ENCODE measurements at regions not wholly inside any gene's neighbourhood (a gene's known extent, or its start where the extent isn't known, plus 50 kb on each side); places are given as distances from the start of the nearest gene placed in this dataset.

GRCh38 chr17:34146440-34147043, 108.5 kb upstream of the CCL2 start:
- DNase-seq (ENCODE audit: low read depth in 4 of 4, low spot score in 3 of 4): no peak

DNA sequence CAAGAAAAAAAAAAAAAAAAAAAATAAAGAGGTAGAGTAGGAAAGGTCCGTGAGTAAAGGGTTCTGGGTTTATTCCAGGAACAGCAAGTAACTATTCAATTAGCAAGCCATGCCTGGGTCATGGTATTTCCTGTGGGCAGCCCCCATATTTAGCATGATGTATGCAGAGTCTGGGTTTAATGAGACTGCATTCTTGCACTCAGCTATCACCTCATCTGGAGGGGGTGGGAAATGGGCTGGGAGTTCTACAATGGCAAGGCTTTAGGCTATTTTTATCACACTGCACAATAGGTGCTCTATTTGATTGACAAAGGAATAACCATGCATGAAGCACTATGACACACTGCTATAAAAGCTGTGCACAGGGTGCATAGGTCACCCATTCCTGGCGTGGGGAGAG, 104.0 kb upstream of the CCL2 start:
- DNase-seq (ENCODE audit: low read depth in 4 of 4, low spot score in 3 of 4): no peak

DNA sequence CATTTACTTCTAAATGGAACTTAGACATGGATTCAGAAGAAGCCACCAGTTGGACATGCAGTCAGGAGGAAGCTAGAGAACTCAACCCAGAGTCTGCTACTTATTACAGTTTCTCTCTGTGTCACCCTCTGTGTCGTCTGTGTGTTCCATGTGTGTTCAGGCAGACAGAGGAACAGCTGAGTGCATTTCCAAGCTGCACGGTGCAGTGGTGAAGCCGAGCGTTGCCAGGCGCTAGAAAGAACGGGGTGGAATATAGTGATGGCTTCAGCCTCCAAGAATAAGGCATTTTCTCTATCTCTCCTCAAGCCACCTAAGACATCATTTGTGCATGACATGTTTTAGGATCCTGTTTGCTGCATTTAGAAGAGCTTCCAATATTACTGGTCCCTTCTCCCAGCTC, 101.1 kb upstream of the CCL2 start:
- no peak for DNase-seq (ENCODE audit: low read depth in 4 of 4, low spot score in 3 of 4)

GRCh38 chr17:34154961-34155730, 99.9 kb upstream of the CCL2 start:
- DNase-seq (ENCODE audit: low read depth in 4 of 4, low spot score in 3 of 4): no peak

GRCh38 chr17:34155947-34156346, 99.1 kb upstream of the CCL2 start:
- no peak for DNase-seq (ENCODE audit: low read depth in 4 of 4, low spot score in 3 of 4)

DNA sequence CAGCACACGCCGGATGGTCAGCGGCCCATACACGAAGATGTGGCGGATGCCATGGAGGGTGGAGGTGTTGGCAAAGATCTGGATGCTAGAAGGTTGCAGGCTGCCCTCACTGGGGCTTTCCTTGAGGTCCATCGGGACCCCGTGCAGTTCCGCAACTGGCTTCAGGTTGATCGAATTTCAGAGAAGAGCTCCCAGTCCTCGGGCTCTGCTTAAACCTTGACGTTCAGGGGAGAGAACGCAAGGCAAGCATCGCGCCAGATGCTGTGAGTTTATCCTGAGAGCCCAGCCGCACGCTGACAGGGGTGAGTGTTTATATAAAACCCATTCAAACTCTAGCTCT, 98.7 kb upstream of the CCL2 start:
- DNase-seq (ENCODE audit: low read depth in 4 of 4, low spot score in 3 of 4): no peak

GRCh38 chr17:34156741-34157589, 98.1 kb upstream of the CCL2 start:
- no peak for DNase-seq (ENCODE audit: low read depth in 4 of 4, low spot score in 3 of 4)

DNA sequence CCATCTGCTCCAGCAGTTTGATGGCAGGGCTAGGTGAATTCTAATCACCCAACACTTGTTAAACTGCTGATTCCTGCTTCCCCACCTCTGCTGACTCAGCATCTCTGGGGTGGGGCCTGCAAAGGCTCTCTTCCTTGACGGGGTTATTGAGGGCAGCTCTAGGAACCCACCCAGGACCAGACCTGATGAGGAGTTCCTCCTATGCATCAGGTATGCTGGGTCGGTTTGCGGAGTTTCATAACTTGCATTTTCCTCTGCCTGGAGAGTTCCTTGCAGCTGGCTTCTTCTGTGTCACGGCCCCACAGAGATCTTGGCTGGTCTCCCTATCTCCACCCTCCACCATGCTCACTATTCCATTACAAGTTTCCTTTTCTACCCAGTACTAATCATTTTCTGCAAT, 93.4 kb upstream of the CCL2 start:
- no peak for DNase-seq (ENCODE audit: low read depth in 4 of 4, low spot score in 3 of 4)

- no peak for DNase-seq (ENCODE audit: low read depth in 4 of 4, low spot score in 3 of 4)
Measured at GRCh38 chr17:34163123-34163522, 92.0 kb upstream of the CCL2 start.

GRCh38 chr17:34163646-34164045, 91.4 kb upstream of the CCL2 start:
- DNase-seq (ENCODE audit: low read depth in 4 of 4, low spot score in 3 of 4): no peak

DNA sequence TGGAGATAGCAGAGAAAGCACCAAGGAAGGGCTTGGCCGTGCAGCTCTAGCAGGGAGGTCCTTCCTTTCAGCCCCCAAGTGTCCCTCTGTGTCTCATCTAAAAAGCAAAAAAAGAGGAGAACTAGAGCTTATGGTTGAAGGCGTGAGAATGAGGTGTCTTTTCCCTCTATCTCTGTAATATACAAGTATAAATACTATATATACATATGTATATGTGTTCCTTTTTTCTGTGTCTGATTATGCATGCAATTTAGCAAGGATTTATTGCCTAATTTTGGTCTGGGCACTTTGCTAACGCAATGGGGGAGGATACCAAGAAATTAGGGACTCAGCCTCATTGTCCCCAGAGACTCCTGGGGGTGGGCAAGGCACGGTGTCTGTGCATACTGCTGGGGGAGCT, 90.2 kb upstream of the CCL2 start:
- no peak for DNase-seq (ENCODE audit: low read depth in 4 of 4, low spot score in 3 of 4)

DNA sequence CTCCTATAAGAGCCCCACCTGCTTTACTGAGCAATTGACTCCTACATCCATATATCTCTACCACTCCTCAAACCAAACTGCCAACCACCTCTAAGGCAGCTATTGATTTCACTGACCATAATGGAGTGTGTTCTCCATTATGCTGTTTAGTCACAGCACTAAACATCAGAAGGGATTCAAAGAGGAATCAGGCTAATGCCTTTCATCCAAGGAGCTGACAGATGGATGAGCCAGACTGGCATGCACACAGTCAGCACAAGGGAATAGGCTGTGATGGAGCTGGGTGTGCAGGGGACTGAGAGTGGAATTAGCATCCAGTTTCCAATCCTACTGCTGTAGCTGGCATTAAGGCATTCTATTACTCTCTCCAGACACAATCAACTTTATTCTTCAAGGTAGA, 88.7 kb upstream of the CCL2 start:
- DNase-seq (ENCODE audit: low read depth in 4 of 4, low spot score in 3 of 4): no peak

GRCh38 chr17:34167354-34167753, 87.7 kb upstream of the CCL2 start:
- no peak for DNase-seq (ENCODE audit: low read depth in 4 of 4, low spot score in 3 of 4)

DNA sequence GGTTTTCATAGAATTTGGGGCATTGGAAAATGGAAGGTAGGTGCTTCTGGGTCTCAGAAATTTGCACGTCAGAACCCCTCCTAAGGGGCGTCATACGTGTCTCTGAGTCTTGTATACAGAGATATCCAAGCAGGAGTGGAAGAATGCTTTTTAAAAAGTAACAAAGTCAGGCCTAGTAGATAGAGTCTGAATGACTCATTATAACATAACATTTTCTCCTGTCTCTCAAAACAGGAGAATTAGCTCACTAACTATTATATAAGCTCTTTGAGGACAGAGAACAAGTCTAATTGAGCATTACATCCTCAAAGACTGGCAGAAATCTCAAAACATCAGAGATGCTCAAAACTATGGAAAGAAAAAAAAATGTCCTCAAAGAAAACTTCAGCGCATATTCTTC, 86.1 kb upstream of the CCL2 start:
- DNase-seq (ENCODE audit: low read depth in 4 of 4, low spot score in 3 of 4): no peak

- DNase-seq (ENCODE audit: low read depth in 4 of 4, low spot score in 3 of 4): peak in 1 of 4 donors; percentile 34
Measured at GRCh38 chr17:34169496-34169895, 85.6 kb upstream of the CCL2 start.

DNA sequence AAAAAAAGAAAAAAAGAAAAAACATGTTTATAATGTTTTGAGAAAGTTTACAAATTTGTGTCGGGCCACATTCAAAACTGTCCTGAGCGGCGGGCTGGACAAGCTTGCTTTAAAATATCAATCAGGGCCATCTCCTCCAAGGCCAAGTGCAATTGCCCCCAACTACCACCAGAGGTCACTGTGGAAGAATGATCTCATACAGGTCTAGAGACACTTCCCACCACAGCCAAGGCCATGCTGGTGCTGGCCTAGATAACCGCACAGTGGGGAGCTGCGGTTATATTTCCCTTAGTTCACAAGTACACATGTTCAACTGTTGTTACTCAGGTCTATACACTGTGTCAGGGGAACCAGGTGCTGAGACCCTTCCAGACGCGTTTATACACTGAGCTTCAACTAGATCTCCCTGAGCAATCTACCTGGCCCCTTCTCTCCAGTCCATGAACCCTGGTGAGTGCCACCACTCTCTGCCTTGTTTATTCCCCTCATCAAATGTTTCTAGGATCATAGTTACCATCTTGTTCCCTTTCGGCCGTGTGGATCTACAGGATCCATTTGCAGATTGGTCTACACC, 83.8 kb upstream of the CCL2 start:
- DNase-seq (ENCODE audit: low read depth in 4 of 4, low spot score in 3 of 4): no peak

DNA sequence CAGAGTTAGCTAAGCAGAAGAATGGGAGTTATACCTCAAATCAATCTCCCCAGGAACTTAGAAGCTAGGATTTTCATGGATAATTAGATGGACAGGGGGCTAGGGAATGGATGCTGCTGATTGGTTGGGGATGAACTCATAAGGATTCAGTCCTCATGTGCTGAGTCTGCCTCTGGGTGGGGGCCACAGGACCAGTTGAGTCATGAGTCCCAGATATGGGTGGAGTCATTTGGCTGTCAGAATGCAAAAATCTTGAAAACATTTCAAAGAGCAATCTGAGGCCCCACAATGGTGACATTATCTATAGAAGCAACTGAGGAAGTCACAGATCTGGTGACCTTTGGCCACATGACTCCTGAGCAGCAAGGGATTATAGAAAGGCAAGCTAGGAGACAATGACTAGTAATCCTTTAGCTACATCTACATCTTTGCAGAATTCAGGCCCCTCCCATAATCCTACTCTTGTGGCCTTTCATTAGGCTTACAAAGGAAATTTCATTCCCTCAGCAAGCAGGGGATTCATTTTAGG, 82.6 kb upstream of the CCL2 start:
- no peak for DNase-seq (ENCODE audit: low read depth in 4 of 4, low spot score in 3 of 4)

- DNase-seq (ENCODE audit: low read depth in 4 of 4, low spot score in 3 of 4): no peak
Measured at GRCh38 chr17:34173241-34173640, 81.8 kb upstream of the CCL2 start.

DNA sequence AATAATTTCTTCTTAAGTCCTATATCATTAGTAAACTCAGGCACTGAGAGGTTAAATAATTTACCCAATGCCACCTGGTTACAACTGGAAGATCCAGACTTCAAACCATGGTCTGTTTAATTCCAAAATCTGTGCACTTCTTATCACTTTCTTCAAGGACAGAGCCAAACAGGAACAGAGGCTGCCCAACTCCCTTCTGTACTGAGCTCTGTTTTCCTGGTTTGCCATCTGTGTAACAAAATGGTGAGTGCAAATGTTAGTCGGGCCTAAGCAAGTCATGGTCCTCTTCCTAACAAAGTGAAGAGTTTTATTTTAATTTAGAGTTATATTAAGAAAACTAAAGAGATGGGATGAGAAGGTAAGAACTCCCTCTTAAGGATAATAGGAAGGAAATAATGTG, 80.6 kb upstream of the CCL2 start:
- DNase-seq (ENCODE audit: low read depth in 4 of 4, low spot score in 3 of 4): no peak

DNA sequence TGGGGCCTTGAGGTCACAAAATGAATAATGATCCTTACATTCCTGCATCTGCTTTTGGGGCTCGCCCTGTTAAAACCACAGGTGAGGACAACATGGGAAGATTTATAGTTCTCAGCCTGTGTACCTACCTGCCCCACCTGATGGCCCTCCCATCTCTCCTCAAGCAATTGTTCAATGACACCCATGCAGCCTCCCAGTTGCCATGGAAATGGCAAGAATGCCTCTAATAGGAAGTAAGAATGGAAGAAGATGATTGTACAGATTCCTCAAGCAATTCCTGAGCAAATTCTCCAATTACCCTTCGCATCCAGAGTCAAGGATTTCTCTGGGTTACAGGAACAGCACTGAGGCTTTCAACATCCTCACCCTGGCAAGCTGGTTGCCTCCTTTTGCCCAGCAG, 78.6 kb upstream of the CCL2 start:
- DNase-seq (ENCODE audit: low read depth in 4 of 4, low spot score in 3 of 4): no peak

- no peak for DNase-seq (ENCODE audit: low read depth in 4 of 4, low spot score in 3 of 4)
Measured at GRCh38 chr17:34177642-34178041, 77.4 kb upstream of the CCL2 start.
